CD4-positive, alpha-beta T cell treated with Interleukin-4 for 1 hour (primary cell): ENCODE measurements at regions not wholly inside any gene's neighbourhood (a gene's known extent, or its start where the extent isn't known, plus 50 kb on each side); places are given as distances from the start of the nearest gene placed in this dataset.
"Not testable (repeated sequence)": the region's sequence is repeated elsewhere in the genome, so short reads cannot be mapped to it uniquely, and the experiment has no call there.

Experiments used
- DNase-seq, 2 donors: peaks; one replicate each; pipeline ENCODE4 v3.0.0-alpha.2; 2020 to 2022

- no peak for DNase-seq
Measured at GRCh38 chr5:165360784-165361542, 1855.5 kb downstream of the MAT2B start.

GRCh38 chr5:165370233-165370632 is 1864.8 kb downstream of the MAT2B start:
- DNase-seq: no peak

DNA sequence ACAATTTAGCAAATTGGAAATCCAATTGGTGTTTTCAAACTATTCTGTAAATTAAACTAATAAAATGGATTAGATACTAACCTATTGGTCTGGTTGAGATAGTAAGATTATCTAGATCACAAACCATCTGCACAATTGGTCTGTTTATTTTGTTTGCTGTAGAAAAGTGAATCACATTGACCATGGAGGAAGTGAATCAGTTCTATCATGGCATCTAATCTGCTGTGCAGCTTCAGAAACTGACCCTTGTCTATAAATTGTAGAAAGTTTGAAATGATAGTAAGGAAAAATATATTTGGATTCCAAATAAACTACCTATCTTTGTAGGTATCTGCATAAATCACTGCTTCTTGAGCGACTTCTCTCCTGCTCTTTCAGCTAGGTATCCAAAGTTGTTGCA is 1865.4 kb downstream of the MAT2B start:
- DNase-seq: no peak

DNA sequence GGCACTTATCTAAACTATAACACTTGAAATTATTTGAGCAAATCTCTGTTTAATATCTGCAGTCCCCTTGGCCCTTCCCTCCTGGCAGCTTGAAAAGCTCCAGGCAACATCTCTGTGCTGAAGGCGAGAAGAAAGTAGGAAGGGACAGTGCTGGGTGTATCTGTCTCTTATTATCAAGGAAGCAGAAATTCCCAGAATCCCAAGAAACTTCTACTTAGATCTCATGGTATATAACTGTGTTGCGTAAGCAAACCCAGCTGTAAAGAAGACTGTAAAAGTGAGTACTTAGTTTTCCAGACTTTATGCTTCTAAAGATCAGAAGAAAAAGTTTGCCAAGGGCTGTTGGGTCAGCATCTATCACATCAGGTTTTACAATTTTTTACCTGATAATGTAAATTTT is 1869.8 kb downstream of the MAT2B start:
- no peak for DNase-seq

GRCh38 chr5:165393839-165394238 is 1888.4 kb downstream of the MAT2B start:
- no peak for DNase-seq

- DNase-seq: no peak
Measured at GRCh38 chr5:165397516-165397915, 1892.1 kb downstream of the MAT2B start.

- DNase-seq: no peak
Measured at GRCh38 chr5:165400086-165400485, 1894.7 kb downstream of the MAT2B start.

GRCh38 chr5:165404917-165405316 is 1899.5 kb downstream of the MAT2B start:
- DNase-seq: no peak

DNA sequence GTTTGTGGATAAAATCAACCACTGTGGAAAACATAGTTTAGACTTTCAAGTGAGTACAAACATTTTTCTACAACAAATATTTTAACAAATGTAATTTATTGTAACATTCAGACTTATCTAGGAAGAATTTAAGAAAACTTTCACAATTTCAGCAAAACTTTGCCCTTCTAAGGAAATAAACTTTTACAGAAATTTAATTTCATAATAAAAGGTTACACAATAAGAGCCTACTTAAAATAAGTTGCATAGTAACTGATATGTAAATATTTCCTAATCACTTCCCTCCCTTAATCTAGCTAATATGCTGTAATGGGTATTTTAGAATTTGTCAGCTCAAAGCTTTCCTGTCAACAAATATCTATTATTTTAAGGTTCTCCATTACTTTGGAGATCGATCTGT is 1899.9 kb downstream of the MAT2B start:
- no peak for DNase-seq

- DNase-seq: no peak
Measured at GRCh38 chr5:165407352-165407751, 1901.9 kb downstream of the MAT2B start.

DNA sequence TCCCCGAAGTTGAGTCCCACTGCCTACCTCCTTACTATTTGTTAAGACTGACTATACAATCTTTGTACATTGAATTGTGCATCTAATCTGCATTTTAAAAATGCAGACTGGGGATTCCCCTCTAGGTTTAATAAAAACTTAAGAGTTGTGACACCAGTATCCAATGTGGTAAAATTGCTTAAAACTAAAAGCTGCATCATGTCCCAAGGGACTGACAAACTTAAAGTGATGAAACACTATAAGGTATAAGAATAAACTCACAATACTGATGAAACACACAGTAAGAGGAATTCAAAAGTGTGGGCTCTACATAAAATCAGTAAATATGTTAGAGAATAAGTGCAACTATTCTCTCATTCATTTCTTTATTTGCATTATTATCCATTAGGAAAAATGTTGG is 1905.1 kb downstream of the MAT2B start:
- DNase-seq: no peak

- DNase-seq: not testable (repeated sequence)
Measured at GRCh38 chr5:165411532-165411931, 1906.1 kb downstream of the MAT2B start.

GRCh38 chr5:165420493-165420892 is 1915.1 kb downstream of the MAT2B start:
- no peak for DNase-seq

DNA sequence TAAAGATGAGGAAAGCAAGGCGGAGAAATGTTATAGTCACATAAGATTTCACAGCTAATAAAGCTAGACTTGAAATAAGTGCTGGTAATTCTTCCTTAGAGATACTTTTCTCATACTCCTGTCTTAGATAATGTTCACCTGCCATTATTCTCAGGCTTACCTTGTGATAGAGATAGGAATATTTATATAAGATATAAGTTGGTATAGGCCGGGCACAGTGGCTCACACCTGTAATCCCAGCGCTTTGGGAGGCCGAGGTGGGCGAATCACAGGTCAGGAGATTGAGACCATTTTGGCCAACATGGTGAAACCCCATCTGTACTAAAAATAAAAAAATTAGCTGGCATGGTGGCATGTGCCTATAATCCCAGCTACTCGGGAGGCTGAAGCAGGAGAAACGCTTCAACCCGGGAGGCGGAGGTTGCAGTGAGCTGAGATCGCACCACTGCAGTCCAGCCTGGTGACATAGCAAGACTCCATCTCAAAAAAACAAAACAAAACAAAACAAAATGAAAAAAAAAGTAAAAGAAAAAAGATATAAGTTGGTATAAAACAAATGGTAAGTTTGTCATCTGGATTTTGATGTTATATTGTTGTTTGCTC is 1918.4 kb downstream of the MAT2B start:
- no peak for DNase-seq

DNA sequence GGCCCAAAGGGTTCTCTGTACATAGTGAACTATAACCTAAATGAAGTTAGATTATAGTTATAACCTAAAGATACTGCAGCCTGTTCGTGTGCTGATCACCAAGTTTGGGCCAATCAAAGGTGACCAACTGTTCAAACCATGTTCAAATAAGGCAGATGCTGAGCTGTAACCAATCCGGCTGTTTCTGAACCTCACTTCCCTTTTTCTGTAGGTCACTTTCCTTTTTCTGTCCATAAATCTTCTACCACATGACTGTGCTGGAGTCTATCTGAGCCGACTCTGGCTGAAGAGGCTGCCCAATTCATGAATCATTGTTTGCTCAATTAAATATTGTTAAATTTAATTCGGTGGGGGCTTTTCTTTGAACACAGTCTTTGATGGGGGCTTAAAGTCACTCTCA is 1920.2 kb downstream of the MAT2B start:
- no peak for DNase-seq

- DNase-seq: no peak
Measured at GRCh38 chr5:165448753-165449152, 1943.3 kb downstream of the MAT2B start.

GRCh38 chr5:165457859-165458481 is 1952.6 kb downstream of the MAT2B start:
- no peak for DNase-seq

DNA sequence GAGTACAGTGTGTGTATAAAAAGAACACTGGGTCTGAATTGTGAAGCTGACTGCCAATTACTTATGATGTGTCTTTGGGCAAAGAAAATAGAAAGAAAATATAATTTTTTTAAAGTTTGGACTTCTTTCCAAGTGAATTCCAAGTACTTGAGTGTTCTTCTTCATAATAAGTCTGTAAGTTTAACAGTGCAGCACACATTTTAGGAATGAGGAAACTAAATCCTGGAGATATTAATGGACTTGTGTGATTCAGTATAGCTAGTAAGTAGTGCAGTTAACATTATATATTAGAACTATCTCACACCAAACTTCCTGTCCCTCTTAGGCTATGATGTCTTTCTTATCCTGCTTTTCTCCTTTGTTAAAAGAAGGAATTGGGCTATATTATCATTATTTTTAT is 1953.8 kb downstream of the MAT2B start:
- DNase-seq: no peak

GRCh38 chr5:165460911-165461310 is 1955.5 kb downstream of the MAT2B start:
- DNase-seq: no peak

GRCh38 chr5:165477546-165477945 is 1972.1 kb downstream of the MAT2B start:
- DNase-seq: no peak

DNA sequence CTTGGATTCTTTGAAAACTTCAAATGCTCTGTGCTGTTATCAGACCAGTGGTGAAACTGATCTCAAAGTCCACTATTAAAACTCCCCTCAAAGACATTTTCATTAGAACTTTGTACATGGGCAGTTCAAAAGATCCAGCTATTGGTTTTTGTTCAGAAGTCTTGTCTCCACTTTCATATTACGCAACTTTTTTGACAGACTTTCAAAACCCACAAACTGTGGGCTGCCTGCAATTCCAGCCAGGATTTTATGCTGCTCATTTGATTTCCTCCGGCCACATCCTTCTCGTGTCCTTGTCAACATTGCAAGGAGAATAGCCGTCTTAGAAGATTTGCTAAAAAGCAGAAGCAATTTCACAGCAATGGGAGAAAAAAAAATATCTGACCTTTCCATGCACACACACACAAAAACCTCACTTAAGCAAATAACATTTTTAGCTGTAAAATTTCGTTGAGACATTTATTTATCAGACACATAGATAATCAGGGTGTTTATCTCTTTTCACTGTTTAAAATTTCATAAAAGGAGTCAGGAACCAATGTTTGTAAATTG is 1990.5 kb downstream of the MAT2B start:
- no peak for DNase-seq

DNA sequence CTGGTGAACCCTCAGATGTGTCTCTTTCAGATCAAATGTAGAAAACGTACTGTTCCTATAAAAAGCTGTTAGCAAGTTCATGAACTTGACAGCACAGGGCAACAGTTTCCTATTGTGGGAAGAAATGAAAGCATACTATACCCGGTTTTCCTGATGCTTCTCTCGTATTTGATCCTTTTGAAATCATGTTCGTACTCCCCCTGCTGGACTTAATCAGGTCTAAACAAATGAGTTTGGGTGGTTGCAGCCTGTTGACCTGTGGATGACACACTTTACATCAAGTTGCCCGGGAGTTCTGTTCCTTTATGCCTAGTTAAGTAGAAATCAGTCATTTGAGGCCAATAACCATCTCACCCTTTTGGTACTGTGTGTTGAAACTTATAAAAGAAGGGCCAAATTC is 1992.3 kb downstream of the MAT2B start:
- no peak for DNase-seq

- DNase-seq: no peak
Measured at GRCh38 chr5:165502893-165503691, 1997.7 kb downstream of the MAT2B start.
